HG03457 (cell line): ENCODE measurements at regions not wholly inside any gene's neighbourhood (a gene's known extent, or its start where the extent isn't known, plus 50 kb on each side); places are given as distances from the start of the nearest gene placed in this dataset.

Experiments used
- ATAC-seq: cut with Tn5 transposase; IDR thresholded peaks from one replicate; pipeline ENCODE4 v1.9.1; 2021; ENCODE audit warnings: moderate number of reproducible peaks; ENCODE audit not compliant: unreplicated experiment

- no peak for ATAC-seq
Measured at GRCh38 chr7:18198868-18199267, 171.2 kb upstream of the PRPS1L1 start.

- no peak for ATAC-seq
Measured at GRCh38 chr7:18200266-18200665, 172.6 kb upstream of the PRPS1L1 start.

- no peak for ATAC-seq
Measured at GRCh38 chr7:18200855-18201254, 173.2 kb upstream of the PRPS1L1 start.

GRCh38 chr7:18201350-18201749 is 173.7 kb upstream of the PRPS1L1 start:
- ATAC-seq = no peak

GRCh38 chr7:18202315-18203045 is 174.8 kb upstream of the PRPS1L1 start:
- ATAC-seq = peak; percentile 60

- no peak for ATAC-seq
Measured at GRCh38 chr7:18206331-18206730, 178.7 kb upstream of the PRPS1L1 start.

GRCh38 chr7:18208921-18209320 is 181.3 kb upstream of the PRPS1L1 start:
- ATAC-seq = no peak

GRCh38 chr7:18210377-18210776 is 182.7 kb upstream of the PRPS1L1 start:
- ATAC-seq = no peak

- no peak for ATAC-seq
Measured at GRCh38 chr7:18210788-18211187, 183.1 kb upstream of the PRPS1L1 start.

- ATAC-seq = no peak
Measured at GRCh38 chr7:18212308-18212707, 184.7 kb upstream of the PRPS1L1 start.

- no peak for ATAC-seq
Measured at GRCh38 chr7:18212758-18213157, 185.1 kb upstream of the PRPS1L1 start.

GRCh38 chr7:18213652-18214051 is 186.0 kb upstream of the PRPS1L1 start:
- no peak for ATAC-seq

- ATAC-seq = no peak
Measured at GRCh38 chr7:18216270-18216669, 188.6 kb upstream of the PRPS1L1 start.

- ATAC-seq = no peak
Measured at GRCh38 chr7:18221377-18222293, 194.0 kb upstream of the PRPS1L1 start.

- ATAC-seq = no peak
Measured at GRCh38 chr7:18222636-18223035, 195.0 kb upstream of the PRPS1L1 start.

GRCh38 chr7:18224138-18224537 is 196.5 kb upstream of the PRPS1L1 start:
- no peak for ATAC-seq

GRCh38 chr7:18225067-18225466 is 197.4 kb upstream of the PRPS1L1 start:
- no peak for ATAC-seq

- ATAC-seq = no peak
Measured at GRCh38 chr7:18226598-18226997, 199.0 kb upstream of the PRPS1L1 start.

GRCh38 chr7:18228686-18229085 is 201.0 kb upstream of the PRPS1L1 start:
- ATAC-seq = no peak

- ATAC-seq = no peak
Measured at GRCh38 chr7:18230271-18230670, 202.6 kb upstream of the PRPS1L1 start.

GRCh38 chr7:18231854-18232253 is 204.2 kb upstream of the PRPS1L1 start:
- no peak for ATAC-seq

GRCh38 chr7:18234519-18234918 is 206.9 kb upstream of the PRPS1L1 start:
- ATAC-seq = no peak
